ENCODE measurements at regions not wholly inside any gene's neighbourhood (a gene's known extent, or its start where the extent isn't known, plus 50 kb on each side); places are given as distances from the start of the nearest gene placed in this dataset.

DNA sequence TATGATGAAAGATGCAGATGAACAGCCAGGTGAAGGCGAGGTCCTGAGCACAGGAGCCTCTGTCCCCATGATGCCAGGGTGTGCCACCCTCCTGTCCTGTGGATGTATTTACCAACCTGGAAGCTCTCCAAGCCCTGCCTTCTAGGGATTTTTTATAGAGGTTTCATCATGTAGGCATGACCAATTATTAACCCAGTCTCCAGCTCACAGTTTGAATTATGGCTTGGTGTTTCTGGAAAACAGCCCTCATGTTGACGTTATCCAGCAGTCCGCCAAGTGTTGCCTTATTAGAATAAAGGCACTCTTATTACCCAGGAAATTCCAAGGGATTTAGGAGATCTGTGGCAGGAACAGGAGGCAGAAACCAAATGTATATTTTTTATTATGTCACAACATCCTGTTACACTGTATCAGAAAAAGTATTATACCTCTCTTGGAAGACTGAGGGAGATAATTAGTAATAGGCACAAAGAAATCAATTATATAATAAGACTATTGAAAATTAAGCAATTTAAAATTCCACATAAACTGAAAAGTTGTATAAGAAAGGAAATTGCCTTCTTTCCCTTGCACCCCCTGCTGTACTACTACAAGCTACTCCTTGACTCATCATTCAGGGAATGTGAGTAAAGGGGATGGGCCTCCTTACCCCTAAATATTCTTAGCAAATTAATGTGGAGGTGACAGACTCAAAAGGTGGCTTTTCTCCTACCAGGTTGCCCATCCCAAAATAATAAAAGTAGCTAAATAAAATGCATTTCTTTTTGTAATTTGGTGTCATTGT, 129.6 kb downstream of the ZNF330 start:
- TF ChIP-seq, protein P1, sequence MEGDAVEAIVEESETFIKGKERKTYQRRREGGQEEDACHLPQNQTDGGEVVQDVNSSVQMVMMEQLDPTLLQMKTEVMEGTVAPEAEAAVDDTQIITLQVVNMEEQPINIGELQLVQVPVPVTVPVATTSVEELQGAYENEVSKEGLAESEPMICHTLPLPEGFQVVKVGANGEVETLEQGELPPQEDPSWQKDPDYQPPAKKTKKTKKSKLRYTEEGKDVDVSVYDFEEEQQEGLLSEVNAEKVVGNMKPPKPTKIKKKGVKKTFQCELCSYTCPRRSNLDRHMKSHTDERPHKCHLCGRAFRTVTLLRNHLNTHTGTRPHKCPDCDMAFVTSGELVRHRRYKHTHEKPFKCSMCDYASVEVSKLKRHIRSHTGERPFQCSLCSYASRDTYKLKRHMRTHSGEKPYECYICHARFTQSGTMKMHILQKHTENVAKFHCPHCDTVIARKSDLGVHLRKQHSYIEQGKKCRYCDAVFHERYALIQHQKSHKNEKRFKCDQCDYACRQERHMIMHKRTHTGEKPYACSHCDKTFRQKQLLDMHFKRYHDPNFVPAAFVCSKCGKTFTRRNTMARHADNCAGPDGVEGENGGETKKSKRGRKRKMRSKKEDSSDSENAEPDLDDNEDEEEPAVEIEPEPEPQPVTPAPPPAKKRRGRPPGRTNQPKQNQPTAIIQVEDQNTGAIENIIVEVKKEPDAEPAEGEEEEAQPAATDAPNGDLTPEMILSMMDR (IDR thresholded peaks at IDR 0.05) = no peak
- no peak for TF ChIP-seq POLR2A (IDR thresholded peaks at IDR 0.05)
- peak; percentile 72 to 90 (median 83) for TF ChIP-seq POLR2AphosphoS5 (IDR thresholded peaks at IDR 0.05)
